GM18507 (cell line): ENCODE measurements at regions not wholly inside any gene's neighbourhood (a gene's known extent, or its start where the extent isn't known, plus 50 kb on each side); places are given as distances from the start of the nearest gene placed in this dataset.
"Not testable (repeated sequence)": the region's sequence is repeated elsewhere in the genome, so short reads cannot be mapped to it uniquely, and the experiment has no call there.

ENCODE experiments used
- DNase-seq: peaks from one replicate; pipeline ENCODE4 v3.0.0; 2011; ENCODE audit warnings: low read depth; ENCODE audit not compliant: insufficient read length; ENCODE audit errors: extremely low spot score
- FAIRE-seq: peaks from 2 replicates; lab custom pipeline; 2011; peaks lifted over from hg19 to GRCh38; lab: Jason Lieb, UNC

DNA sequence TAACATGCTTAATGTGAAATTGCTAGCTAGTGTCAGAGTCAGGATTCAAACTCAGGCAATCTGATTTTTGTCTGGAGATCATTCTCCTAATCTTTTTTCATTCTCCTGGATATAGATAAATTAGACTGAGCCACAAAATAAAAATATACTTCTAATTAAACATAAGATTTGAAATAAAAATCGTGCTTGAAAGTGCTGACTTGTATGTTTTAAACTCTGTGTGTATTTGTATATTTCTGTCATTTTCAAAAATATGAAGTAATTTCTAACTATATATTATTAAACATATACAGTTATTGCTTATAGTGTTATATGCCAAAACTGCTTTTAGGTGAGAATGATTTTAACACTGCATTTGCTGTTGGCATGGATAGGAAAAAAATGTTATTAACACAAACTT is 239.4 kb downstream of the KCNJ2 start:
- FAIRE-seq = no peak
- DNase-seq = no peak

DNA sequence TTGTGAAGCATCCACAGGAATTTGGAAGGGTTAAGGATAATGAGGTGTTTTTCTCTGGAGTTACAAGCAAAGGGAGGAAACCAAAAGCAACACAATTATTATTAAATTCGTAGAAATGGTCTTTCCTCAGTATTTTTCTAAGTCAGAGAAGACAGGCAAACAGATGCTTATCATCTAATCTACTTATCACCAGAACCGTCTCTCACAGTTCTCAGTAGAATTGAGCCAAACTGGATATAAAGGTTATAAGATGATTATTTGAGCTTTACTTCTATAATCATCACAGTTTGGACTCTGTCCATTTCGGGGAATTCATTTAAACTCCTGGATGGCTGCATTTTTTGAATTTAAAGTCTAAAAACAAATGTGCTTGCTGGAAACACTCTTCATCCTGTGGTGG is 245.0 kb downstream of the KCNJ2 start:
- FAIRE-seq (no peak), DNase-seq (no peak)

GRCh38 chr17:70420861-70421445 is 251.6 kb downstream of the KCNJ2 start:
- no peak for DNase-seq
- FAIRE-seq = no peak

- FAIRE-seq = no peak
- no peak for DNase-seq
These were observed 253.5 kb downstream of the KCNJ2 start for GRCh38 chr17:70422862-70423261.

DNA sequence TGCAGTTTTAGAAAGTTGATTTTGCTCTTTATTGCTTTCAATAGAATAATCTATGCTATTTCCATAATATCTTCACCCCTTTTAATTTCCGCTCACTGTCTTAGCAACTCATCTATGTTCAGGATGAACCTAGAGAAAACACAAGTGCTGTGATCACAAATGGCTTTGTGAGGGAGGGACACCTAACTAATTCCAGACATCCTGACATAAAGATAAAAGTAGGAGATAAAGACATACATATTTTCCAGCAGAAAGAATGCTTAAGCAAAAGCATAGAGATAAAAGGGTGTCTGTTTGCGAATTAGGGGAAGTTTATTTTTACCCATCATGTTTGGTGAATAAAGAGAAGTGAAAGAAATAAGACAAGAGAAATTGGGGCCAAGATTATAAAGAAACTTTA is 254.2 kb downstream of the KCNJ2 start:
- FAIRE-seq = no peak

DNA sequence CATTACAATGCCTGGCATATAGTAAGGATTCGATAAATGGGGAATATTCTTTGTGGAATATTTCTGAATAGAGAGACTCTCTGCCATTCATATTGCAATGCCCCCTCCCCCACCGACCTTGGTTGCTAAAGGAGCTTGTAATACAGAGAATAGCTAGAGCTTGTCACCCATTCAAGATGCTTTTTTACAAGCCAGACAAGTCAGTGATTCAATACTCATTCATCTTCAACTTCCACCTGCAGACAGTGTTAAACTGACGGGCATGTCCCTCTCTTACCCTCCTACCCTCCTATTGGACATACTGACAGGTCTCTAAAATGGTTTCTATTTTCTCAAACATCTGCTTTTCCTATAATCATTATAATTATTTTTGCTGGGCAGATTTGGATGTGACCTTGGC is 257.4 kb downstream of the KCNJ2 start:
- DNase-seq (no peak), FAIRE-seq (no peak)

More for the DNA sequence above, 254.2 kb downstream of the KCNJ2 start:
- DNase-seq = no peak

GRCh38 chr17:70434536-70435490 is 265.5 kb downstream of the KCNJ2 start:
- DNase-seq (no peak), FAIRE-seq (no peak)

- no peak for FAIRE-seq
- DNase-seq = no peak
These were observed 268.3 kb downstream of the KCNJ2 start for GRCh38 chr17:70437656-70438055.

DNA sequence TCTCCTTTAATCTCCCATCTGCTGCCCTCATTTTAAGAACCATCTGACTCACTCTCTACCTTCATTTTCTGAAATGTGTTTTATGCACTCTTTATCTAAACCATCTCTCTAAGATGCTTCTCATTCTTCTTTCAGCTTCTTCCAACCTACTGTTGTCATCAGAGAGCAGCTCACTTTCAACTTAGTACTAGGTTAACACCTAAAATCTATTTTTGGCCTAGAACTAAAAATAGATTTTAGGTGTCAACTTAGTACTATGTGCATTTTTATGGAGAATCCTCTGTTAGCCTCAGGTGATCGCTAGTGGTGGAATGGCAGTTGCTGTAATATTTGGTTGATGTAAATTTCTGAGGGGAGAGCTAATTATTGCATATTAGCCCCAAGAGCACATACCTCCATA is 277.1 kb downstream of the KCNJ2 start:
- DNase-seq (no peak), FAIRE-seq (no peak)

DNA sequence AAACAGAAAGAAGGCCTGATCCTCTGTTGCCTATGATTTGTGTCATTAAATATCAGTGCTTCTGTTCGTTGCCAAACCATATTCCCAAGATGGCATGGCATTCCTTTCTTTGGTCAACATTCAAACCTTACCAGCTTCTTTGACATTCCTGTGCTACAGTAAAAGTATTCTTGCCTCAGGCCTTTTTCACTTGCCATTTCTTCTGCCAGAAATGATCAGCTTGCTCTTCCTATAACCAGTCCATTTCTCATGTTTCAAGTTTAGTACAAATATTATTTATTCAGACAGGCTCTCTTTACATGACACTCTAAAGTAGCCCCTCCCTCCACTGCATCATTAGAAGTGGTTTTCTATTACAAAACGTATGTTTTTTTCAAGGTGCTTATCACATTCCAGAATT is 278.3 kb downstream of the KCNJ2 start:
- no peak for FAIRE-seq
- DNase-seq = no peak

DNA sequence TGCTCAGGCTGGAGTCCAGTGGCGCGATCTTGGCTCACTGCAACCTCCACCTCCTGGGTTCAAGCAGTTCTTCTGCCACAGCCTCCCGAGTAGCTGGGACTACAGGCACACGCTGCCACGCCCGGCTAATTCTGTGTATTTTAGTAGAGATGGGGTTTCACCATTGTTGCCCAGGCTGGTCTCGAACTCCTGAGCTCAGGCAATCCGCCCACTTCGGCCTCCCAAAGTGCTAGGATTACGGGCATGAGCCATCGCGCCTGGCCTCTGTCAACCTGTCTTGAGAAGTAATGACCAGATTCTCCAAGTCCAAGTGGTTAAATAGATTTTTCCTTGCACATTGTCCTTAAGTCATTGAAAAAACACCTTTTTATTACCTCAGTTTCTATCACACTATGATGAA is 283.7 kb downstream of the KCNJ2 start:
- FAIRE-seq, DNase-seq: not testable (repeated sequence)

DNA sequence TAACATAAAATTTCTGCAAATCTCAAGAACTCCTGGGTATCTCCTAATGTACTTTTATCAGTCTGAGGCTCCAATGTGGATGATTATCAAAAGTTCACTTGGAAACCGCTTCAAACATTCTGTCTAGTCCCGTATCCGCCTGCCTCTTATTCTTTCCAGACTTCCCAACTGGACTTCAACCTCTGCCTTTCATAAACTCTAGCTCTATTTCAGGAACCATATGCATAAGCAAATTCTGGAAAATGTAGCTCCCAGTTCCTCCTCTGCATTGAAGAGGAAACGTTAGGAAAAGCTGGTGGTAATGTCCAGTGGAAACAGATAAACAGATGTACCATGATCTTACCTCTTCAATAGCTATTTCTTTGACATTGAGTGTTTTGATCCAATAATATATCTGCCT is 285.0 kb downstream of the KCNJ2 start:
- FAIRE-seq = no peak
- DNase-seq = no peak

GRCh38 chr17:70454908-70455307 is 285.6 kb downstream of the KCNJ2 start:
- DNase-seq (no peak), FAIRE-seq (no peak)

DNA sequence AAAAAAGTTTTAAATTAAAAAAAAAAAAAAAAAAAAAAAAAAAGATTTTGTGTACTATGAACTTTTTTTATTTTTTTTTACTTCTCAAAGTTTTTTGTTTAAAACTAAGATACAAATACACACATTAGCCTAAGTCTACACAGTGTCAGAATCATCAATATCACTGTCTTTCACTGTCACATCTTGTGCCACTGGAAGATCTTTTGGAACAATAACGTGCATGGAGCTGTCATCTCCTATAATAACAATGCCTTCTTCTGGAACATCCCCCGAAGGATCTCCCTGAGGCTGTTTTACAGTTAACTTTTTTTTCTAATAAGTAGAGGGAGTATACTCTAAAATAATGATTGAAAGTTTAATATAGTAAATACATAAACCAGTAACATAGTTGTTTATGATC is 295.7 kb downstream of the KCNJ2 start:
- FAIRE-seq = no peak
- no peak for DNase-seq

DNA sequence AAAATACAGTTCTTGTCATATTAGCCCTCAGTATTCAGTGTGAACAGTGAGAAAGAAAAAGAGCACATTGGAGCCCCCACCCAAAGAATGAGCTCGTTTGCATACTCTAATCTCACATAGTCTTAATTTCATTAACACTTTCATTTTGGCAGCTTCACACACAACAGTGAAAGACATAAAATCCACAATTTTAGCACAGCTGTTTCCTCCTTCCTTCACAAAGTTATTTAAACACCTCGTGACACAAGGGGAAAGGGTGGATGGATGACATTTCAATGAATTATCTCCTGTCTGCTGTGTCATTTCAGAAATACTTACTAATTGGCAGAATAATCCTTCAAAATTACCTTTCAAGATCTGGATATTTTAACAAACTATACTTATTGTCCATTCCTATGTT is 299.3 kb downstream of the KCNJ2 start:
- FAIRE-seq (no peak), DNase-seq (no peak)

- DNase-seq = no peak
- FAIRE-seq = no peak
These were observed 303.7 kb downstream of the KCNJ2 start for GRCh38 chr17:70473049-70473448.

DNA sequence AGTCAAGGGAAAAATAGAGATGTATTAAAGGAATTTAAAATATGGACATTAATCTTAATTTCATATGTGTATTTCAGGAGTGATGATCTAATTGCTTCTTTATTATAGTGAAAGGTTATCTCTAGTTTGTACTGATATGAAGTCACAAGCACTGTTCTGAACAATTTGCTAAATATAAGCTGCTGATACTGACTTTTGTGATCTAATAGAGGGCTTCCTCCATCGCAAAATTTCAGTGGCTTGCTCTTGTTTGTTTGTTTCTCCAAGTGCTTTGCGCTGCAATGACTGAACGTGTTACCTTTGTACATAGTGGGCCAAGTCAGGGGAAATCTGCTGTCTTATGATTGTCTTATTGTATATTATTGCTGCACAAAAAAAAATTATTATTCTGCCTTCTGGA is 307.0 kb downstream of the KCNJ2 start:
- no peak for FAIRE-seq
- no peak for DNase-seq

- DNase-seq (no peak), FAIRE-seq (no peak)
These were observed 309.6 kb downstream of the KCNJ2 start for GRCh38 chr17:70478902-70479301.

DNA sequence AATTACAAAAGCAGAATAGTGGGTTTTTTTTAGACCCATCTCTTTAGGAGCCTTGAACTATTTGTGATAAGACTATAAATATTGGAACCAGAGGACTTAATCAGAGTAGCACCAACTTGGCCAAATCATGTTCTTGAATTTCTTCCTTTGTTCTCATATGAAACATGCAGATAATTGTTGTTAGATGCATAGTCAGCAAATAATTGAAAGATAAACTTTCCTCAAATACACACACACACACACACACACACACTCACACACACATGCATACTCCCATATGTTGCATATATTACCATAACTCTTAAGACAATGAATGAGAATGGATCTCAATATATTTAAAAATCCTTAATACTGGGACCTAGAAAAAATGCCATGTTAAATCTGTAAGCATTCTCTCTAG is 310.4 kb downstream of the KCNJ2 start:
- DNase-seq (no peak), FAIRE-seq (no peak)

DNA sequence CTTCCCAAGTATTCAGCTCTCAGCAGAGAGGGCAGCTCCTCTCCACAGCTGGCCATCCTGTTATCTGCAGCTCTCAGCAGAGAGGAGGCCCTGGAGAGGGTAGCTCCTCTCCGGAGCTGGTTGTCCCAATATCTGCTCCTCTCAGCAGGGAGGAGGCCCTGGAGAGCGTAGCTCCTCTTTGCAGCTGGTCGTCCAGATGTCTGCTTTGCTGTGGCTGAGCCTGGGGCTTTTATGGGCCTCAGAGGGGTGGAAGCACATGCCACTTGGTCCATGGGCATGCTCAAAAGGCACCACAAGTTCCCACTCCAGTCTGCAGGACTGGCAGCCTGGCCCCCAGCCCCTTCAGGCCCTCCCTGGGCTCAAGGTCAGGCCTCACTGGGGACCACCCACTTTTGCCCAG is 314.3 kb downstream of the KCNJ2 start:
- no peak for DNase-seq
- no peak for FAIRE-seq

DNA sequence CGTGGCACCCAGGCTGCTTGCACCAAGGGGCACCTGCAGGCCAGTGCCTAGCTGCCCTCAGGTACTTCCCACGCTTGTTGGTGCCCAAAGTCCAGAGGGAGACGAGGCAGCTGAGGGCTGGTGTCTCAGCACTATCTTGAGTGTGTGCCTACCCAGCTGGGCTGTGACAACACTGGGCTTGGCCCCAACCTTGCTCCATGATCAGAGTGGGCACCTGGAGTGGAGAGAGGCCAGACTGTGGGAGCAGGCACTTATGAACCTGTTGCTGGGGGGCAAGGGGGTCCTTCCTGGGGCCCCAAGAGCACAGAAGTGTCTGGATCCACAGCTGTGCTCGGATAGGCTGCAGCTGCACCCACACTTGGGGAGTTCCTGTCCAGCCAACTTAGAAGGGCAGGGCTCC is 314.7 kb downstream of the KCNJ2 start:
- FAIRE-seq = no peak
- DNase-seq = no peak
